ENCODE measurements at regions not wholly inside any gene's neighbourhood (a gene's known extent, or its start where the extent isn't known, plus 50 kb on each side); places are given as distances from the start of the nearest gene placed in this dataset.

DNA sequence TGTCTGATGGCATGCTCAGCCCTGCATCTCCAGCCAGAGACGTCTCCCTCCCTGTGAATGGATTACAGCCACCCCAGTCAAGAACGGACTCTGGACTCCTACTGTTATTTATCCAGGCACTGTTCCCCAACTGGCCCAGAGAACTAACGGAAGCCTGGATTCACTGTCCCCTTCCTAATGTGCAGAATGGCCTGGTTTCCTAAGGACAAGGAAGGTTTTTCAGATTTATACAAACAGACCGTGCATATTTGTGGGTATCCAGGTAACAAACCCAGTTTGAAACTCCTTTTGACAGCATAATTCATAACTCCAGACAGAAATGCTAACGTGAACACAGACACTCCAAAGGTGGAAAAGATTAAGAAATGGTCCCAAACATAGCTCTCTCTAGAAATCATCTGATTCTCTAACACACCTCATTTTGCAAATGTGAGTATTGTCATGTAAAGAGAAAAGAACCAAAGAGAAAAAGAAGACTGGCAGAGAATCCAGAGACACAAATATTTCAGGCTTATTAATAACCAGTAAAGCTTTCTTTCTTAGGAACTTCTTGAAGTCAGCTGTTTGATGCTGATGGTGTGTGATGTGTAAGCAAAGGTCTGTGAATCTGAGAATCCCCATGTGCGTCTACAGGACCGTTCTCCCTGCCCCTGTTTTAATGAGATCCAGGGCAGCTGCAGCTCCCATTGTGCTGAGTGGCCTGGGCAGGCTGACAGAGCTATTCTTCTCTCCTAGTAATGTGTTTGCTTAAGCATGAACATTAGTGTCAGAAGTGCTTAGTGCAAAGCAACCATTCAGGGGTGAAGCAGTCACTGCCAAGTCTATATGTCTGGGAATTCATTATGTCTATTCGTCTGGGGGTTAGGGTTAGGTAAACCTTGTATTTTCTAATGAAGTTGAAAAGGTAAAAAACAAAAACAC is 86.8 kb upstream of the HIF1A start:
- TF ChIP-seq KDM1A (IDR thresholded peaks at IDR 0.05; ENCODE audit: borderline replicate concordance, low read length) (no peak), YY1 (IDR thresholded peaks at IDR 0.05; ENCODE audit: low read depth, low read length) (no peak), SP1 (IDR thresholded peaks at IDR 0.05; ENCODE audit: low read depth, low read length) (no peak), POLR2AphosphoS5 (IDR thresholded peaks at IDR 0.05; ENCODE audit: low read depth, low read length) (no peak), POLR2A (IDR thresholded peaks at IDR 0.05; ENCODE audit: control extremely low read depth in 1 of 2, low read depth in 2 of 2, low read length in 2 of 2) (no peak), GABPA (IDR thresholded peaks at IDR 0.05; ENCODE audit: borderline replicate concordance, insufficient read depth, low read length) (no peak), EZH2 (IDR thresholded peaks at IDR 0.05; ENCODE audit: low read depth, low read length, severe bottlenecking) (no peak), CEBPB (IDR thresholded peaks at IDR 0.05; ENCODE audit: low read depth, low read length) (no peak), CREB1 (IDR thresholded peaks at IDR 0.05) (no peak)
- TF ChIP-seq, protein P1, sequence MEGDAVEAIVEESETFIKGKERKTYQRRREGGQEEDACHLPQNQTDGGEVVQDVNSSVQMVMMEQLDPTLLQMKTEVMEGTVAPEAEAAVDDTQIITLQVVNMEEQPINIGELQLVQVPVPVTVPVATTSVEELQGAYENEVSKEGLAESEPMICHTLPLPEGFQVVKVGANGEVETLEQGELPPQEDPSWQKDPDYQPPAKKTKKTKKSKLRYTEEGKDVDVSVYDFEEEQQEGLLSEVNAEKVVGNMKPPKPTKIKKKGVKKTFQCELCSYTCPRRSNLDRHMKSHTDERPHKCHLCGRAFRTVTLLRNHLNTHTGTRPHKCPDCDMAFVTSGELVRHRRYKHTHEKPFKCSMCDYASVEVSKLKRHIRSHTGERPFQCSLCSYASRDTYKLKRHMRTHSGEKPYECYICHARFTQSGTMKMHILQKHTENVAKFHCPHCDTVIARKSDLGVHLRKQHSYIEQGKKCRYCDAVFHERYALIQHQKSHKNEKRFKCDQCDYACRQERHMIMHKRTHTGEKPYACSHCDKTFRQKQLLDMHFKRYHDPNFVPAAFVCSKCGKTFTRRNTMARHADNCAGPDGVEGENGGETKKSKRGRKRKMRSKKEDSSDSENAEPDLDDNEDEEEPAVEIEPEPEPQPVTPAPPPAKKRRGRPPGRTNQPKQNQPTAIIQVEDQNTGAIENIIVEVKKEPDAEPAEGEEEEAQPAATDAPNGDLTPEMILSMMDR (IDR thresholded peaks at IDR 0.05; ENCODE audit: control extremely low read depth in 1 of 3, insufficient read depth in 1 of 3, low read depth in 1 of 3, low read length in 3 of 3), result no peak
- TF ChIP-seq, protein P2, sequence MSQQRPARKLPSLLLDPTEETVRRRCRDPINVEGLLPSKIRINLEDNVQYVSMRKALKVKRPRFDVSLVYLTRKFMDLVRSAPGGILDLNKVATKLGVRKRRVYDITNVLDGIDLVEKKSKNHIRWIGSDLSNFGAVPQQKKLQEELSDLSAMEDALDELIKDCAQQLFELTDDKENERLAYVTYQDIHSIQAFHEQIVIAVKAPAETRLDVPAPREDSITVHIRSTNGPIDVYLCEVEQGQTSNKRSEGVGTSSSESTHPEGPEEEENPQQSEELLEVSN (IDR thresholded peaks at IDR 0.05), result no peak
- TF ChIP-seq, protein P3, sequence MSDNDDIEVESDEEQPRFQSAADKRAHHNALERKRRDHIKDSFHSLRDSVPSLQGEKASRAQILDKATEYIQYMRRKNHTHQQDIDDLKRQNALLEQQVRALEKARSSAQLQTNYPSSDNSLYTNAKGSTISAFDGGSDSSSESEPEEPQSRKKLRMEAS (IDR thresholded peaks at IDR 0.05), result no peak

Measured in H1 (cell line).